HEK293 (cell line): ENCODE measurements at regions not wholly inside any gene's neighbourhood (a gene's known extent, or its start where the extent isn't known, plus 50 kb on each side); places are given as distances from the start of the nearest gene placed in this dataset.

Experiments used
- CTCF ChIA-PET: fragments of 350-600 bp; formaldehyde crosslinking; extraction: SDS; loops from one replicate; lab custom pipeline; 2021; ENCODE audit warnings: antibody characterized with exemption; lab: Yijun Ruan, JAX
- POLR2A ChIA-PET: fragments of 300-600 bp; formaldehyde crosslinking; extraction: SDS; loops from one replicate; lab custom pipeline; 2020; ENCODE audit warnings: antibody characterized with exemption, inconsistent platforms; lab: Yijun Ruan, JAX
- H3K27ac ChIP-seq: fragments of 200-500 bp; sonication (Bioruptor generic); 2 replicates; pipeline ENCODE4 v1.5.1; 2014; ENCODE audit warnings: low read depth, low read length, control low read depth, inconsistent platforms; ENCODE audit errors: extremely low read depth
- H3K36me3 ChIP-seq, 2 experiments: fragments of 200-500 bp in 1 of 2; sonication (Bioruptor generic) in 1 of 2; 1 replicate in 1 of 2; 2 replicates in 1 of 2; pipeline ENCODE4 v1.5.1; 2014 to 2017; ENCODE audit warnings: inconsistent platforms in 2 of 2, low read length in 2 of 2; ENCODE audit not compliant: control insufficient read depth in 2 of 2, insufficient read depth in 1 of 2
- H3K4me1 ChIP-seq: fragments of 200-500 bp; sonication (Bioruptor generic); 2 replicates; pipeline ENCODE4 v1.5.1; 2014; ENCODE audit warnings: mild to moderate bottlenecking, low read length, inconsistent platforms; ENCODE audit not compliant: control insufficient read depth, insufficient read depth
- H3K4me3 ChIP-seq: 2 replicates; pipeline ENCODE4 v1.5.1; 2011; ENCODE audit warnings: low read depth, mild to moderate bottlenecking, control low read depth, low read length, moderate library complexity
- H3K9me3 ChIP-seq: fragments of 200-500 bp; sonication (Bioruptor generic); 2 replicates; pipeline ENCODE4 v1.5.1; 2014; ENCODE audit warnings: low read depth, low read length, inconsistent platforms; ENCODE audit not compliant: control insufficient read depth, insufficient read depth
- KLF1 ChIP-seq: fragments of 450-650 bp; formaldehyde crosslinking; IDR thresholded peaks from 2 replicates; pipeline ENCODE4 v1.5.1; 2016; ENCODE audit warnings: missing biosample characterization, missing genetic modification characterization
- OVOL3 ChIP-seq: fragments of 450-650 bp; formaldehyde crosslinking; IDR thresholded peaks from 2 replicates; pipeline ENCODE4 v1.5.1; 2016; ENCODE audit warnings: missing biosample characterization, missing genetic modification characterization
- PRDM1 ChIP-seq: fragments of 450-650 bp; formaldehyde crosslinking; IDR thresholded peaks from 2 replicates; pipeline ENCODE4; 2016; ENCODE audit warnings: missing biosample characterization, missing genetic modification characterization
- REPIN1 ChIP-seq: fragments of 450-650 bp; formaldehyde crosslinking; IDR thresholded peaks from 2 replicates; pipeline ENCODE4 v1.5.1; 2017; ENCODE audit warnings: missing biosample characterization, missing genetic modification characterization, low read depth
- SP3 ChIP-seq: fragments of 450-650 bp; formaldehyde crosslinking; IDR thresholded peaks from 2 replicates; pipeline ENCODE4 v1.5.1; 2016; ENCODE audit warnings: missing biosample characterization, missing genetic modification characterization
- SP7 ChIP-seq: fragments of 450-650 bp; formaldehyde crosslinking; IDR thresholded peaks from 2 replicates; pipeline ENCODE4 v1.5.1; 2016; ENCODE audit warnings: missing biosample characterization, missing genetic modification characterization
- WT1 ChIP-seq: fragments of 450-650 bp; formaldehyde crosslinking; IDR thresholded peaks from 2 replicates; pipeline ENCODE4 v1.5.1; 2016; ENCODE audit warnings: missing biosample characterization, missing genetic modification characterization
- ZBTB21 ChIP-seq: fragments of 450-650 bp; formaldehyde crosslinking; IDR thresholded peaks from 2 replicates; pipeline ENCODE4 v1.5.1; 2017; ENCODE audit warnings: missing biosample characterization, missing genetic modification characterization
- ZFP41 ChIP-seq: fragments of 450-650 bp; formaldehyde crosslinking; IDR thresholded peaks from 2 replicates; pipeline ENCODE4 v1.5.1; 2016; ENCODE audit warnings: missing biosample characterization, missing genetic modification characterization, borderline replicate concordance
- ZFP69B ChIP-seq: fragments of 450-650 bp; formaldehyde crosslinking; IDR thresholded peaks from 2 replicates; pipeline ENCODE4 v1.5.1; 2016; ENCODE audit warnings: missing biosample characterization, missing genetic modification characterization
- ZNF114 ChIP-seq: fragments of 450-650 bp; formaldehyde crosslinking; IDR thresholded peaks from 2 replicates; pipeline ENCODE4 v1.5.0; 2017; ENCODE audit warnings: missing biosample characterization, missing genetic modification characterization
- ZNF157 ChIP-seq: fragments of 450-650 bp; formaldehyde crosslinking; IDR thresholded peaks from 2 replicates; pipeline ENCODE4 v1.5.1; 2016; ENCODE audit warnings: missing biosample characterization, missing genetic modification characterization
- ZNF2 ChIP-seq: fragments of 450-650 bp; formaldehyde crosslinking; IDR thresholded peaks from 2 replicates; pipeline ENCODE4 v1.5.1; 2016; ENCODE audit warnings: missing biosample characterization, missing genetic modification characterization
- ZNF202 ChIP-seq: fragments of 450-650 bp; formaldehyde crosslinking; IDR thresholded peaks from 2 replicates; pipeline ENCODE4 v1.5.1; 2016; ENCODE audit warnings: missing biosample characterization, missing genetic modification characterization, borderline replicate concordance
- ZNF23 ChIP-seq: fragments of 450-650 bp; formaldehyde crosslinking; IDR thresholded peaks from 2 replicates; pipeline ENCODE4 v1.5.1; 2016; ENCODE audit warnings: missing biosample characterization, missing genetic modification characterization, borderline replicate concordance
- ZNF335 ChIP-seq: fragments of 450-650 bp; formaldehyde crosslinking; conservative IDR thresholded peaks from 2 replicates; pipeline ENCODE4 v1.5.1; 2016; ENCODE audit warnings: missing biosample characterization, missing genetic modification characterization
- ZNF366 ChIP-seq: fragments of 450-650 bp; formaldehyde crosslinking; conservative IDR thresholded peaks from 2 replicates; pipeline ENCODE4 v1.5.1; 2016; ENCODE audit warnings: missing biosample characterization, missing genetic modification characterization
- ZNF37A ChIP-seq: fragments of 450-650 bp; IDR thresholded peaks from 2 replicates; pipeline ENCODE4 v1.5.1; 2018; ENCODE audit warnings: missing biosample characterization, missing genetic modification characterization
- ZNF423 ChIP-seq: fragments of 450-650 bp; formaldehyde crosslinking; IDR thresholded peaks from 2 replicates; pipeline ENCODE4 v1.5.1; 2016; ENCODE audit warnings: missing biosample characterization, missing genetic modification characterization
- ZNF433 ChIP-seq: fragments of 450-650 bp; formaldehyde crosslinking; IDR thresholded peaks from 2 replicates; pipeline ENCODE4 v1.5.1; 2016; ENCODE audit warnings: missing biosample characterization, missing genetic modification characterization, low read depth
- ZNF488 ChIP-seq: fragments of 450-650 bp; formaldehyde crosslinking; IDR thresholded peaks from 2 replicates; pipeline ENCODE4 v1.5.1; 2016; ENCODE audit warnings: missing biosample characterization, missing genetic modification characterization
- ZNF544 ChIP-seq: fragments of 450-650 bp; formaldehyde crosslinking; IDR thresholded peaks from 2 replicates; pipeline ENCODE4 v1.5.0; 2017; ENCODE audit warnings: missing biosample characterization, missing genetic modification characterization
- ZNF560 ChIP-seq: fragments of 450-650 bp; formaldehyde crosslinking; IDR thresholded peaks from 2 replicates; pipeline ENCODE4 v1.5.1; 2017; ENCODE audit warnings: missing biosample characterization, missing genetic modification characterization, borderline replicate concordance
- ZNF561 ChIP-seq: fragments of 450-650 bp; IDR thresholded peaks from 2 replicates; pipeline ENCODE4 v1.5.1; 2018; ENCODE audit warnings: missing biosample characterization, missing genetic modification characterization, borderline replicate concordance
- ZNF596 ChIP-seq: fragments of 450-650 bp; IDR thresholded peaks from 2 replicates; pipeline ENCODE4 v1.5.0; 2018; ENCODE audit warnings: missing biosample characterization, mild to moderate bottlenecking, missing genetic modification characterization, moderate library complexity
- ZNF677 ChIP-seq: fragments of 450-650 bp; IDR thresholded peaks from 2 replicates; pipeline ENCODE4 v1.5.0; 2018; ENCODE audit warnings: missing biosample characterization, mild to moderate bottlenecking, missing genetic modification characterization, moderate library complexity
- TF ChIP-seq, protein P1 (sequence below): fragments of 450-650 bp; formaldehyde crosslinking; IDR thresholded peaks from 2 replicates; pipeline ENCODE4 v1.5.1; 2016; ENCODE audit warnings: missing biosample characterization, missing genetic modification characterization
- TF ChIP-seq, protein P2 (sequence below): fragments of 450-650 bp; formaldehyde crosslinking; IDR thresholded peaks from 2 replicates; pipeline ENCODE4 v1.5.1; 2016; ENCODE audit warnings: missing biosample characterization, missing genetic modification characterization, low read depth

- ChIA-PET POLR2A (no interaction called here), CTCF (no interaction called here)
- Histone ChIP-seq H3K36me3 (no peaks in the 10 kb centered on the region), H3K27ac (no peak overlapping the region), H3K9me3 (no peaks in the 10 kb centered on the region), H3K4me3 (no peak overlapping the region), H3K4me1 (no peaks in the 10 kb centered on the region)
- TF ChIP-seq ZBTB21 (tag by site-specific recombination) = no peak
- no peak for TF ChIP-seq ZNF560 (tag by site-specific recombination)
- TF ChIP-seq ZNF677 = no peak
- no peak for TF ChIP-seq SP3 (tag by site-specific recombination)
Measured at GRCh38 chr1:216826214-216826613, 103.0 kb upstream of the ESRRG start.

DNA sequence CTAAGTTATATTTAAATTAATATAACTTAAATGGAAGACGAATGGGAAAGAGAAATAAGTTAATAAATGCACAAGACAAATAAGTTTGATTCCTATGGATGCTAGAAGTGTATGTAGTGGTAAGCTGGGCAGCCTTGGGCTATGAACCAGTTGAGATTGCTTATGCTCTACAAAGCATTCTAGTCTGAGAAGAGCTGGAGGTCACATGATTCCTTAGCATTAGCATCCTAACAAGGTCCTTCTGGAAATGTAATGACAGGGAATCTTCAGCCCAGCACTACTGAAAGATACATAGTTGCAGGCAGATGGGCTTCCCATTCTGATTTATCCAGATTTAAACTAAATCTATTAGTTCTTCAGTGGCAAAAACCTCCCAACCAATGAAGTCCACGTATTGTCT, 102.3 kb upstream of the ESRRG start:
- Histone ChIP-seq H3K4me1 (no peaks in the 10 kb centered on the region), H3K36me3 (no peaks in the 10 kb centered on the region), H3K9me3 (no peaks in the 10 kb centered on the region), H3K27ac (no peak overlapping the region), H3K4me3 (no peak overlapping the region)
- POLR2A ChIA-PET = no interaction called here
- no peak for TF ChIP-seq ZNF37A (tag by site-specific recombination)
- TF ChIP-seq ZNF366 (tag by site-specific recombination) = no peak
- TF ChIP-seq ZNF423 = no peak
- TF ChIP-seq KLF1 = no peak
- no peak for TF ChIP-seq ZNF202 (tag by site-specific recombination)
- TF ChIP-seq, protein P1, sequence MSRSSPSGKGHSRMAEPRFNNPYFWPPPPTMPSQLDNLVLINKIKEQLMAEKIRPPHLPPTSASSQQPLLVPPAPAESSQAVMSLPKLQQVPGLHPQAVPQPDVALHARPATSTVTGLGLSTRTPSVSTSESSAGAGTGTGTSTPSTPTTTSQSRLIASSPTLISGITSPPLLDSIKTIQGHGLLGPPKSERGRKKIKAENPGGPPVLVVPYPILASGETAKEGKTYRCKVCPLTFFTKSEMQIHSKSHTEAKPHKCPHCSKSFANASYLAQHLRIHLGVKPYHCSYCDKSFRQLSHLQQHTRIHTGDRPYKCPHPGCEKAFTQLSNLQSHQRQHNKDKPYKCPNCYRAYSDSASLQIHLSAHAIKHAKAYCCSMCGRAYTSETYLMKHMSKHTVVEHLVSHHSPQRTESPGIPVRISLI (tag by site-specific recombination) = no peak
- TF ChIP-seq ZFP41 (tag by site-specific recombination) = no peak
- no peak for TF ChIP-seq ZNF544 (tag by site-specific recombination)
- CTCF ChIA-PET = no interaction called here

DNA sequence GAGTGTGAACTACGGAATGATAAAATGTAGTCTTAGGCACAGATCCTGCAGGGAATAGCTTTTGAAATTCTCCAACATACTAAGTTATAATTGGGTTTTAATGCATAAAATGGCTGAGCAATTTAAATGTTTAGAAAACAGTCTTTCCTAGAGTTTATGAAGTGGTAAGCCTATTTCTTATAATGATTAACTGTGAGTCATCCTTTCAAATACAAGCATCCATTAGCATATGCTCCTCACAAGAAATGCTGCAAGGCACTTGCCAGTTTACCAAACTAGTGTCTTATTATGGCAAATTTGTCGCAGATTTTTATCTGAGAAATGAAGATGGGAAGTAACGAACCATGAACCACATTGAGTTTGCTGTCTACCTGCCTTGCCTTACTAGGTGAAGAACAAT, 101.3 kb upstream of the ESRRG start:
- TF ChIP-seq REPIN1 (tag by site-specific recombination) (no peak), PRDM1 (no peak), ZNF335 (no peak), SP3 (tag by site-specific recombination) (no peak), ZNF114 (tag by site-specific recombination) (no peak), ZNF596 (tag by site-specific recombination) (no peak), ZNF2 (tag by site-specific recombination) (no peak), ZFP69B (tag by site-specific recombination) (no peak), WT1 (no peak), ZNF157 (tag by site-specific recombination) (no peak), ZNF23 (no peak), ZNF488 (no peak), ZNF561 (tag by site-specific recombination) (no peak), ZNF433 (tag by site-specific recombination) (no peak), SP7 (no peak), OVOL3 (tag by site-specific recombination) (no peak)
- TF ChIP-seq, protein P2, sequence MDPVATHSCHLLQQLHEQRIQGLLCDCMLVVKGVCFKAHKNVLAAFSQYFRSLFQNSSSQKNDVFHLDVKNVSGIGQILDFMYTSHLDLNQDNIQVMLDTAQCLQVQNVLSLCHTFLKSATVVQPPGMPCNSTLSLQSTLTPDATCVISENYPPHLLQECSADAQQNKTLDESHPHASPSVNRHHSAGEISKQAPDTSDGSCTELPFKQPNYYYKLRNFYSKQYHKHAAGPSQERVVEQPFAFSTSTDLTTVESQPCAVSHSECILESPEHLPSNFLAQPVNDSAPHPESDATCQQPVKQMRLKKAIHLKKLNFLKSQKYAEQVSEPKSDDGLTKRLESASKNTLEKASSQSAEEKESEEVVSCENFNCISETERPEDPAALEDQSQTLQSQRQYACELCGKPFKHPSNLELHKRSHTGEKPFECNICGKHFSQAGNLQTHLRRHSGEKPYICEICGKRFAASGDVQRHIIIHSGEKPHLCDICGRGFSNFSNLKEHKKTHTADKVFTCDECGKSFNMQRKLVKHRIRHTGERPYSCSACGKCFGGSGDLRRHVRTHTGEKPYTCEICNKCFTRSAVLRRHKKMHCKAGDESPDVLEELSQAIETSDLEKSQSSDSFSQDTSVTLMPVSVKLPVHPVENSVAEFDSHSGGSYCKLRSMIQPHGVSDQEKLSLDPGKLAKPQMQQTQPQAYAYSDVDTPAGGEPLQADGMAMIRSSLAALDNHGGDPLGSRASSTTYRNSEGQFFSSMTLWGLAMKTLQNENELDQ (tag by site-specific recombination) = no peak
- no peaks in the 10 kb centered on the region for H3K36me3 ChIP-seq
- no peaks in the 10 kb centered on the region for H3K9me3 ChIP-seq
- ChIA-PET CTCF (interaction anchor here (0.5 kb wide), 1 partner anchor 37 kb away, joined by 3 read pairs; no protein-coding TSS in a partner anchor), POLR2A (no interaction called here)
- no peak overlapping the region for H3K27ac ChIP-seq
- H3K4me1 ChIP-seq = no peaks in the 10 kb centered on the region
- no peak overlapping the region for H3K4me3 ChIP-seq
